ENCODE measurements at regions not wholly inside any gene's neighbourhood (a gene's known extent, or its start where the extent isn't known, plus 50 kb on each side); places are given as distances from the start of the nearest gene placed in this dataset.

DNA sequence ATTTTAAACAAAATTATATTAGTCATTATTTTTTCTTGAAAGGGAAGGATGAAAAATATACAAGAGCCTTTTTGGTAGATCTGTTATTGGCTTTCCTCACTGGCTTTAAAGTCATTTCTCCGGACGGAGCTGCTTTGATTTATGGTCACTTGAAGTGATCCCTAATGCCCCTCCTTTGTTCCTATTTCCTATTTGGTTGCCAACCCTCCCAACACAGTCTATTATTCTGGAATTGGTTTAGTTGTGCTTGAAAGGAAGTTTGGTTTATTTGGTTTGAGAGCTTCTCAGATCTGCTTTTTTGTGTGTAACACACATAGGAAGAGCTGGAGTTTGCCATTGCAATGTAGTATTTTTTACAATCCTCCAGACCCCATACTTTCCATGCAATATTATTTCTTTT is 347.9 kb downstream of the RFPL4B start:
- Histone ChIP-seq H3K4me3 (ENCODE audit: low read length) (no peak overlapping the region), H4K20me1 (ENCODE audit: insufficient read depth, low read length) (no peaks in the 10 kb centered on the region), H3K36me3 (replicated peaks; ENCODE audit: insufficient read depth, low read length) (no peaks in the 10 kb centered on the region), H3K9me2 (replicated peaks; ENCODE audit: insufficient read depth, low read length) (no peaks in the 10 kb centered on the region), H3F3A (ENCODE audit: insufficient read depth, low read length) (no peaks in the 10 kb centered on the region), H2AFZ (ENCODE audit: low read length) (no peak overlapping the region), H3K9me3 (replicated peaks; ENCODE audit: insufficient read depth, low read length) (no peaks in the 10 kb centered on the region), H3K27me3 (replicated peaks; ENCODE audit: insufficient read depth, low read length) (no peaks in the 10 kb centered on the region), H3K27ac (ENCODE audit: low read length) (no peak overlapping the region), H3K4me2 (ENCODE audit: low read depth, low read length) (no peak overlapping the region), H3K4me1 (ENCODE audit: low read length) (no peaks in the 10 kb centered on the region), H3K79me2 (ENCODE audit: low read length) (no peaks in the 10 kb centered on the region), H3K9ac (ENCODE audit: low read length) (no peak overlapping the region)
- no peak for TF ChIP-seq EZH2 (optimal IDR thresholded peaks at IDR 0.05; ENCODE audit: low read depth, low read length)
- no peak for DNase-seq

DNA sequence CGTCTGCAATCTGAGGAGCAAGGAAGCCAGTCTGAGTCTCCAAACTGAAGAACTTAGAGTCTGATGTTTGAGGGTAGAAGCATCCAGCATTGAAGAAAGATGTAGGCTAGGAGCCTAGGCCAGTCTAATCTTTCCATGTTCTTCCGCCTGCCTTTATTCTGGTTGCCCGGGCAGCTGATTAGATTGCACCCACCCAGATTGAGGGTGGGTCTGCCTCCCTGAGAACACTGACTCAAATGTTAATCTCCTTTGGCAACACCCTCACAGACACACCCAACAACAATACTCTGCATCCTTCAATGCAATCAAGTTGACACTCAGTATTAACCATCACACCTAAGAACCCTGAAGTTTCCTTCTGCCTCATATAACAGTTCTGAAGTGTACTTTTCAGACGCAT is 350.1 kb downstream of the RFPL4B start:
- no peak for DNase-seq
- Histone ChIP-seq H3K79me2 (ENCODE audit: low read length) (no peaks in the 10 kb centered on the region), H3K9me2 (replicated peaks; ENCODE audit: insufficient read depth, low read length) (no peaks in the 10 kb centered on the region), H3K9ac (ENCODE audit: low read length) (no peak overlapping the region), H3K27me3 (replicated peaks; ENCODE audit: insufficient read depth, low read length) (no peaks in the 10 kb centered on the region), H3K4me3 (ENCODE audit: low read length) (no peak overlapping the region), H3K27ac (ENCODE audit: low read length) (no peak overlapping the region), H3K36me3 (replicated peaks; ENCODE audit: insufficient read depth, low read length) (no peaks in the 10 kb centered on the region), H4K20me1 (ENCODE audit: insufficient read depth, low read length) (no peaks in the 10 kb centered on the region), H3K4me1 (ENCODE audit: low read length) (no peaks in the 10 kb centered on the region), H3F3A (ENCODE audit: insufficient read depth, low read length) (no peaks in the 10 kb centered on the region), H2AFZ (ENCODE audit: low read length) (no peak overlapping the region), H3K9me3 (replicated peaks; ENCODE audit: insufficient read depth, low read length) (no peaks in the 10 kb centered on the region), H3K4me2 (ENCODE audit: low read depth, low read length) (no peak overlapping the region)
- TF ChIP-seq, protein P1, sequence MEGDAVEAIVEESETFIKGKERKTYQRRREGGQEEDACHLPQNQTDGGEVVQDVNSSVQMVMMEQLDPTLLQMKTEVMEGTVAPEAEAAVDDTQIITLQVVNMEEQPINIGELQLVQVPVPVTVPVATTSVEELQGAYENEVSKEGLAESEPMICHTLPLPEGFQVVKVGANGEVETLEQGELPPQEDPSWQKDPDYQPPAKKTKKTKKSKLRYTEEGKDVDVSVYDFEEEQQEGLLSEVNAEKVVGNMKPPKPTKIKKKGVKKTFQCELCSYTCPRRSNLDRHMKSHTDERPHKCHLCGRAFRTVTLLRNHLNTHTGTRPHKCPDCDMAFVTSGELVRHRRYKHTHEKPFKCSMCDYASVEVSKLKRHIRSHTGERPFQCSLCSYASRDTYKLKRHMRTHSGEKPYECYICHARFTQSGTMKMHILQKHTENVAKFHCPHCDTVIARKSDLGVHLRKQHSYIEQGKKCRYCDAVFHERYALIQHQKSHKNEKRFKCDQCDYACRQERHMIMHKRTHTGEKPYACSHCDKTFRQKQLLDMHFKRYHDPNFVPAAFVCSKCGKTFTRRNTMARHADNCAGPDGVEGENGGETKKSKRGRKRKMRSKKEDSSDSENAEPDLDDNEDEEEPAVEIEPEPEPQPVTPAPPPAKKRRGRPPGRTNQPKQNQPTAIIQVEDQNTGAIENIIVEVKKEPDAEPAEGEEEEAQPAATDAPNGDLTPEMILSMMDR (IDR thresholded peaks at IDR 0.05; ENCODE audit: low read length), result no peak

DNA sequence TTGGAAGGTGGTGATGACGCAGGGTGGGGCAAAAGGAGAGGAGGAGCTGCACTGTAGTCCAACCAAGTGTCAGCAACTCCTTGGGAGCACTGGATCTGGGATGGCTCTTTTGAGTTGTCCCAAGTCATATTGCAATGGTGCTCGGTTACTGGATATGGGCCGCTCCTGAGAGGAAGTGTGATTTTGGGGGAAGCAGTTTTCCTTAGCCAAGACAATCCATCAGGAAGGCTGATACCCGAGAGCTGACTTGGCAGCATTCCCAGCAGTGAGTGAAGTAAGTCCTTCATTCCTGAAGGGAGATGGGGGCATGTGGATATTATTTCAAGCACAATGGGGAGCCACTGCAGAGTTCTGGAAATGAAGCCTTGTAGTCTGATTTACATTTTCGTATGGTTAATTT is 354.1 kb downstream of the RFPL4B start:
- Histone ChIP-seq H3K27ac (ENCODE audit: low read length) (no peak overlapping the region), H3K4me1 (ENCODE audit: low read length) (no peaks in the 10 kb centered on the region), H3K9me2 (replicated peaks; ENCODE audit: insufficient read depth, low read length) (no peaks in the 10 kb centered on the region), H3K79me2 (ENCODE audit: low read length) (no peaks in the 10 kb centered on the region), H3K9me3 (replicated peaks; ENCODE audit: insufficient read depth, low read length) (no peaks in the 10 kb centered on the region), H4K20me1 (ENCODE audit: insufficient read depth, low read length) (no peaks in the 10 kb centered on the region), H3F3A (ENCODE audit: insufficient read depth, low read length) (no peaks in the 10 kb centered on the region), H3K4me3 (ENCODE audit: low read length) (no peak overlapping the region), H3K36me3 (replicated peaks; ENCODE audit: insufficient read depth, low read length) (no peaks in the 10 kb centered on the region), H3K9ac (ENCODE audit: low read length) (no peak overlapping the region), H3K27me3 (replicated peaks; ENCODE audit: insufficient read depth, low read length) (no peaks in the 10 kb centered on the region), H2AFZ (ENCODE audit: low read length) (no peak overlapping the region), H3K4me2 (ENCODE audit: low read depth, low read length) (no peak overlapping the region)
- DNase-seq, result no peak
- TF ChIP-seq EZH2phosphoT487 (IDR thresholded peaks at IDR 0.05; ENCODE audit: low read length) (no peak), EZH2 (optimal IDR thresholded peaks at IDR 0.05; ENCODE audit: low read depth, low read length) (no peak)
- TF ChIP-seq, protein P1 (IDR thresholded peaks at IDR 0.05; ENCODE audit: low read length), result no peak

DNA sequence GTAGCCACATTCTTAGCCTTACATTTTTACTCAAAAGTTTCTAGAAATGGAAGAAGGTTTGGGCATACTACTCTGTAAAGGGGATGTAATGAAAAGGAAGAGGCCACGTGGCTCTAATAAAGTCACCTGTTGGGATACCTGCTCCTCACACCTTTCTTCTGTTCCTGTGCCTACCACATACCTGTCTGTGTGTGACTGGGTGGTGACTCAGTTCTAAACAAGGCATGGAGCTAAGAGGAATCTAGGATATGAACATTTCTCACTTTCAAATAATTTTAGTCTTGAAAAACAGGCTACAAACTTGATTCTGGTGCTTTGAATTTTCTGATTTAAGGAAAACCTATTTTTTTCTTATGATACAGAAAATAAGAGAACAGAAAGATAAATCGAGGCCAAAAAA is 363.6 kb downstream of the RFPL4B start:
- Histone ChIP-seq H3K9me2 (replicated peaks; ENCODE audit: insufficient read depth, low read length) (no peaks in the 10 kb centered on the region), H4K20me1 (ENCODE audit: insufficient read depth, low read length) (no peaks in the 10 kb centered on the region), H3K79me2 (ENCODE audit: low read length) (no peaks in the 10 kb centered on the region), H3K9me3 (replicated peaks; ENCODE audit: insufficient read depth, low read length) (no peaks in the 10 kb centered on the region), H3K4me1 (ENCODE audit: low read length) (no peaks in the 10 kb centered on the region), H2AFZ (ENCODE audit: low read length) (no peak overlapping the region), H3F3A (ENCODE audit: insufficient read depth, low read length) (no peaks in the 10 kb centered on the region), H3K27me3 (replicated peaks; ENCODE audit: insufficient read depth, low read length) (no peaks in the 10 kb centered on the region), H3K4me3 (ENCODE audit: low read length) (no peak overlapping the region), H3K9ac (ENCODE audit: low read length) (no peak overlapping the region), H3K4me2 (ENCODE audit: low read depth, low read length) (no peak overlapping the region), H3K27ac (ENCODE audit: low read length) (no peak overlapping the region), H3K36me3 (replicated peaks; ENCODE audit: insufficient read depth, low read length) (no peaks in the 10 kb centered on the region)
- no peak for TF ChIP-seq EZH2phosphoT487 (IDR thresholded peaks at IDR 0.05; ENCODE audit: low read length)
- TF ChIP-seq, protein P1 (IDR thresholded peaks at IDR 0.05; ENCODE audit: low read length), result no peak
- TF ChIP-seq EZH2 (optimal IDR thresholded peaks at IDR 0.05; ENCODE audit: low read depth, low read length), result no peak
- DNase-seq, result no peak

Data from MM.1S (cell line).